Prostate gland (tissue), 2 donors: ENCODE measurements at regions not wholly inside any gene's neighbourhood (a gene's known extent, or its start where the extent isn't known, plus 50 kb on each side); places are given as distances from the start of the nearest gene placed in this dataset.

Experiments
- DNase-seq: peaks from one replicate; pipeline ENCODE4 v3.0.0-alpha.2; 2019; ENCODE audit warnings: low spot score
- H3K27ac ChIP-seq, 2 donors: fragments of 200-600 bp; sonication (generic); 2 replicates each; pipeline ENCODE4 v1.5.1; 2017 to 2019
- H3K27me3 ChIP-seq: fragments of 200-600 bp; sonication (generic); replicated peaks from 2 replicates; pipeline ENCODE4 v1.5.1; 2019; ENCODE audit not compliant: insufficient read depth
- H3K36me3 ChIP-seq, 2 donors: fragments of 200-600 bp; sonication (generic); 1 replicate in 1 of 2; 2 replicates in 1 of 2; pipeline versions ENCODE4 v1.5.1 to v1.8.1; 2017 to 2019
- H3K4me1 ChIP-seq: fragments of 200-600 bp; sonication (generic); replicated peaks from 2 replicates; pipeline ENCODE4 v1.5.1; 2019
- H3K4me3 ChIP-seq, 2 donors: fragments of 200-600 bp; sonication (generic); 2 replicates each; pipeline ENCODE4 v1.5.1; 2017 to 2019
- H3K9me3 ChIP-seq: fragments of 200-600 bp; sonication (generic); 2 replicates; pipeline ENCODE4 v1.5.1; 2017
- POLR2A ChIP-seq: fragments of 450-650 bp; IDR thresholded peaks from one replicate; pipeline ENCODE4 v1.6.1; 2016; ENCODE audit warnings: antibody characterized with exemption, mild to moderate bottlenecking
- POLR2AphosphoS5 ChIP-seq: sonication (generic); formaldehyde crosslinking; IDR thresholded peaks from one replicate; pipeline ENCODE4 v1.6.1; 2017; ENCODE audit warnings: antibody characterized with exemption
- WGBS: methylation state at CpG from one replicate; pipeline ENCODE4 v1.1.5; 2018; 5-methylcytosine and 5-hydroxymethylcytosine counted together
- intact Hi-C: fragments of 100-400 bp; cut with DNase I; formaldehyde crosslinking; loops from one replicate; pipeline ENCODE4 v1.14.2; 2022
- TF ChIP-seq, protein P1 (sequence below), 4 experiments: fragments of 200-600 bp in 2 of 4; fragments of 450-650 bp in 2 of 4; sonication (generic) in 2 of 4; IDR thresholded peaks; 1 replicate in 3 of 4; 2 replicates in 1 of 4; pipeline ENCODE4 v1.5.1; 2016 to 2019; ENCODE audit warnings: antibody characterized with exemption in 4 of 4, mild to moderate bottlenecking in 2 of 4, moderate library complexity in 2 of 4

DNA sequence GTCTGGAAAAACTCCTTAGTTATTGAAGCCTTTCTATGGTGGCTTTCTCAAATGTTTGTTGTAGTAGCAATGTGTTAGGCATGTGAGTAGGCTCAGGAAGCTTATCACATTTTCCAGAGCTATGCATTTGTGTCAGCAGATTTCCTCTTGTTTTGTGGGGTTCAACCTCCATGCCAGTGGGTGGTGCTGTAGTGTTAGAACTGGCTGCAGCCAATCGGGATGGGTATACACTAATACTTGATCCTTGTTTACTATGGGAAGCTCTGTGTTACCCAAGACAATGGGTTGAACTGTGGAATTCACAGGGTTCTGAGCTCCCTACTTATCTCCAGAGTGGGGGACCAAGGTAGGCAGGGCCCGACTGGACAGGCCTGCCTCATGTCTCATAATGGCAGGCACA lies 348.5 kb upstream of the ADAMTS5 start:
- no peaks in the 10 kb centered on the region for H3K36me3 ChIP-seq
- intact Hi-C loops = no loop called here
- no peaks in the 10 kb centered on the region for H3K9me3 ChIP-seq
- no peak for DNase-seq
- no peak overlapping the region for H3K27ac ChIP-seq
- TF ChIP-seq POLR2AphosphoS5 = no peak
- no peak for TF ChIP-seq POLR2A
- TF ChIP-seq, protein P1, sequence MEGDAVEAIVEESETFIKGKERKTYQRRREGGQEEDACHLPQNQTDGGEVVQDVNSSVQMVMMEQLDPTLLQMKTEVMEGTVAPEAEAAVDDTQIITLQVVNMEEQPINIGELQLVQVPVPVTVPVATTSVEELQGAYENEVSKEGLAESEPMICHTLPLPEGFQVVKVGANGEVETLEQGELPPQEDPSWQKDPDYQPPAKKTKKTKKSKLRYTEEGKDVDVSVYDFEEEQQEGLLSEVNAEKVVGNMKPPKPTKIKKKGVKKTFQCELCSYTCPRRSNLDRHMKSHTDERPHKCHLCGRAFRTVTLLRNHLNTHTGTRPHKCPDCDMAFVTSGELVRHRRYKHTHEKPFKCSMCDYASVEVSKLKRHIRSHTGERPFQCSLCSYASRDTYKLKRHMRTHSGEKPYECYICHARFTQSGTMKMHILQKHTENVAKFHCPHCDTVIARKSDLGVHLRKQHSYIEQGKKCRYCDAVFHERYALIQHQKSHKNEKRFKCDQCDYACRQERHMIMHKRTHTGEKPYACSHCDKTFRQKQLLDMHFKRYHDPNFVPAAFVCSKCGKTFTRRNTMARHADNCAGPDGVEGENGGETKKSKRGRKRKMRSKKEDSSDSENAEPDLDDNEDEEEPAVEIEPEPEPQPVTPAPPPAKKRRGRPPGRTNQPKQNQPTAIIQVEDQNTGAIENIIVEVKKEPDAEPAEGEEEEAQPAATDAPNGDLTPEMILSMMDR (IDR thresholded peaks at IDR 0.05) = no peak
- H3K4me3 ChIP-seq = no peak overlapping the region
- no peaks in the 10 kb centered on the region for H3K4me1 ChIP-seq
- 88% methylated on average over 2 of the region's 2 CpGs for WGBS
- no peaks in the 10 kb centered on the region for H3K27me3 ChIP-seq

DNA sequence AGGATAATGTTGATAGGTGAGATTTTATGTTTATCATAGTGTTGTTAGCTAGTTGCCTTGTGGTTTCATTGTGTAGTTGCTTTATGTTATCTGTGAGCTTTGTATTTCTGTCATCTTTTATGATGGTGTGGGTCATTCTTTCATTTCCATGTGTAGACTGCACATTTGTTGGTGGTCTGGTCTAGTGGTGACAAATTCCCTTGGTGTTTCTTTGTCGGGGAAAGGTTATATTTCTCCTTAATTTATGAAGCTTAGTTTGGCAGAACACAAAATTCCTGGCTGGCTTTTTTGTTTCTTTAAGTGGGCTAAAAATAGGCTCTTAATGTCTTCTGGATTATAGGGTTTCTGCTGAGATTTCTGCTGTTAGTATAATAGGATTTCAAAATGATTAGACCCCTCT lies 347.2 kb upstream of the ADAMTS5 start:
- TF ChIP-seq, protein P1 (IDR thresholded peaks at IDR 0.05) = no peak
- TF ChIP-seq POLR2AphosphoS5 (no peak), POLR2A (no peak)
- Histone ChIP-seq H3K27ac (no peak overlapping the region), H3K27me3 (no peaks in the 10 kb centered on the region), H3K9me3 (no peaks in the 10 kb centered on the region), H3K36me3 (no peaks in the 10 kb centered on the region), H3K4me1 (no peaks in the 10 kb centered on the region), H3K4me3 (no peak overlapping the region)
- 30% methylated on average over 1 of the region's 1 CpG for WGBS
- DNase-seq = no peak
- intact Hi-C loops = no loop called here

DNA sequence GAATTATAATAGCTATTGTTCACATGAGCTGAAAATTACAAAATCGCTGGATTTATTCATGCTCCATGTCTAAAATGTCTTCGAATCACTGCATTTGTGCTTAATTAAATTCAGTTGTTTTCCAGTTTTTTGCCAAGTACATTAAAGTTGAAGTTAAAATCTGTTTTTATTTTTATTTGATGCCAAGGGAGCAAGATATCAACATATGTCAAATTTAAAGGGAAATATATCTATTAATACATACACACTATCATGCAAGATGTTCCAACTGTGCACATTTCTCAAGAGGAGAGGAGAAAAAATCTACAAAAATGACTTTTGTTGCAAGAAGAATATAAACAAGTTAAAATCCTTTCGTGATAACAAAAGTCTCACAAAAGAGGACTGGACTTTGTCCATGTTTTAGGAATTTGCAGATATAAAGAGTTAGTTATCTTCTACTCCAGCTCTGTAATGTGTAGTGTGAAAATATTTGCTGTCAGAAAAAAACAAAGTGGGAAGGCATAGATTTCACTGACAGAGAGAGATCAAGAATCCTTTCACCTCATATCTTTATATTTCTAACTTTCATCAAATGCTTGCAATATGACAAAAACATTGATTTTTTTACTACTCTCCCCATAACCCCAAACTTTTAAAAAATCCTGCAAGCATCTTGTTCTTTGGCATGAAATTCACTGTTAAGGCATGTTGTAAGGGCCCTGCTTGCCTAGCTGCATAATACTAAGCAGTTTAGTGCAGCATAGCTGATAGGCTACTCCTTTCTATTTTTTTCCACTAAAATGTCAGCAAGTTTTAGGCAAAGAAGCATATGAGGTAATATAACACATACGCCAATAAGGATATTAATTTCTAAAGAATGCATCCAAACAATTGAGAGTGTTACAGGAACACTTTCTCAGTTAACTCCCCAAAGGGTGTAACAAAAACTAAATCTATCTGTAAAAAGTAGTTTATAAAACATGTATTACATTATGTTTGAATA lies 340.2 kb upstream of the ADAMTS5 start:
- no peaks in the 10 kb centered on the region for H3K27me3 ChIP-seq
- H3K36me3 ChIP-seq = no peaks in the 10 kb centered on the region
- no peak overlapping the region for H3K27ac ChIP-seq
- no peaks in the 10 kb centered on the region for H3K9me3 ChIP-seq
- H3K4me3 ChIP-seq = no peak overlapping the region
- 58% methylated on average over 4 of the region's 4 CpGs for WGBS
- DNase-seq = no peak
- H3K4me1 ChIP-seq = no peaks in the 10 kb centered on the region
- TF ChIP-seq, protein P1 (IDR thresholded peaks at IDR 0.05) = no peak
- TF ChIP-seq POLR2A (no peak), POLR2AphosphoS5 (no peak)
- intact Hi-C loops = no loop called here

DNA sequence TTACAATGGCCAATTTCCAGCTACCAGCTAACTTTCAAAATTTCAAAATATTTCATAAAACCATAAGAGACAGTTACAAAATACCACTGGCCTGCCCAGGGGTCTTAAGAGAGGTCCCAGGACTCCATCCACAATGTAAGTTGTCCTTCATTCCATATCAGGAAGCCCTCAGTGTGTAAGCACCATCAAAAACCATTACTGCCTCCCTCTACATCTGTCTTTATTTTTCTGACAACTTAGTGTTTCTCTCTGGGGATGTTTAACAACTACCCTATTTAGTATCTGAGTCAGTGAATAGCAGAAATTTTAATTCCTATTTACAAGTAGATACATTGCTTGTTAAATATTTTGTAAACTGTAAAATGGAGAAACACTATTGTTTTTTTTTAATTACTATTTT lies 339.3 kb upstream of the ADAMTS5 start:
- Histone ChIP-seq H3K4me1 (no peaks in the 10 kb centered on the region), H3K4me3 (no peak overlapping the region), H3K36me3 (no peaks in the 10 kb centered on the region), H3K27me3 (no peaks in the 10 kb centered on the region), H3K9me3 (no peaks in the 10 kb centered on the region), H3K27ac (no peak overlapping the region)
- TF ChIP-seq POLR2AphosphoS5 (no peak), POLR2A (no peak)
- TF ChIP-seq, protein P1 (IDR thresholded peaks at IDR 0.05) = no peak
- intact Hi-C loops = no loop called here
- no peak for DNase-seq

DNA sequence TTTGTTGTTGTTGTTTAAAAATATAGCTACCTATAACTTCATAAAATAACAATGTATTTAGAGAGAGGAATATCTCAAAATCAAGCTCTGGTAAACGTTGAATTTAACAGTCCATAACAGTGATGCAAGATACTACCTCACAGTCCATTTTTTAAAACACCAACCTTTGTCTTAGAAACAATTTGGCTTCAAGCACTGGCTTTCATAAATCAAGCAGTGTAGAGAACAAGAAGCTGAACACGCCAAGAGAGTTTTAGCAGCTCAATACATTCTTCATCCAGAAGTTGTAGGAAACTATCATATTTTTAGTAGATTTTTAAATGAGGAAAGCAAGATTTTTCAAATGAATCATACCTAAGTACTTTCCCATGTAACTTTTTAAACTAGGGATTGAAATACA lies 334.3 kb upstream of the ADAMTS5 start:
- TF ChIP-seq POLR2A (no peak), POLR2AphosphoS5 (no peak)
- TF ChIP-seq, protein P1 (IDR thresholded peaks at IDR 0.05) = no peak
- intact Hi-C loops = no loop called here
- Histone ChIP-seq H3K36me3 (no peaks in the 10 kb centered on the region), H3K4me3 (no peak overlapping the region), H3K27ac (no peak overlapping the region), H3K4me1 (no peaks in the 10 kb centered on the region), H3K9me3 (no peaks in the 10 kb centered on the region), H3K27me3 (no peaks in the 10 kb centered on the region)
- no peak for DNase-seq
- 25% methylated on average over 2 of the region's 2 CpGs for WGBS
